SK-N-SH treated with all-trans-retinoic acid at 6 μM for 48 hours (cell line): ENCODE measurements at regions not wholly inside any gene's neighbourhood (a gene's known extent, or its start where the extent isn't known, plus 50 kb on each side); places are given as distances from the start of the nearest gene placed in this dataset.

Source experiments
- ATAC-seq: fragments of 200-7000 bp; cut with Tn5 transposase; 3 replicates; pipeline ENCODE4 v1.9.1; 2020; ENCODE audit warnings: mild to moderate bottlenecking, moderate library complexity
- ARNTL ChIP-seq: fragments of 450-650 bp; formaldehyde crosslinking; IDR thresholded peaks from 2 replicates; pipeline ENCODE4 v1.5.0; 2020; ENCODE audit warnings: low read depth, mild to moderate bottlenecking, moderate library complexity, borderline replicate concordance
- BACH2 ChIP-seq: fragments of 250-450 bp; sonication (Bioruptor Pico); IDR thresholded peaks from 2 replicates; pipeline ENCODE4 v1.9.0; 2021; ENCODE audit warnings: mild to moderate bottlenecking, borderline replicate concordance
- GLIS3 ChIP-seq: fragments of 250-450 bp; sonication (Bioruptor Pico); IDR thresholded peaks from 2 replicates; pipeline ENCODE4 v1.5.0; 2020; ENCODE audit warnings: mild to moderate bottlenecking, moderate library complexity
- OSR1 ChIP-seq: fragments of 250-450 bp; sonication (Bioruptor Pico); IDR thresholded peaks from 2 replicates; pipeline ENCODE4 v1.8.0; 2022; ENCODE audit warnings: moderate library complexity, mild to moderate bottlenecking, inconsistent platforms
- PPARA ChIP-seq: fragments of 250-450 bp; sonication (Bioruptor Pico); IDR thresholded peaks from 2 replicates; pipeline ENCODE4 v1.5.0; 2020; ENCODE audit warnings: mild to moderate bottlenecking, borderline replicate concordance
- RARB ChIP-seq: fragments of 250-450 bp; sonication (Bioruptor Pico); IDR thresholded peaks from 2 replicates; pipeline ENCODE4 v1.8.0; 2021; ENCODE audit warnings: mild to moderate bottlenecking, moderate library complexity
- SNAI2 ChIP-seq: fragments of 250-450 bp; sonication (Bioruptor Pico); IDR thresholded peaks from 2 replicates; pipeline ENCODE4 v1.5.0; 2020; ENCODE audit warnings: mild to moderate bottlenecking, moderate library complexity
- TCF4 ChIP-seq: fragments of 250-450 bp; sonication (Bioruptor Pico); IDR thresholded peaks from 2 replicates; pipeline ENCODE4 v1.8.0; 2021; ENCODE audit warnings: mild to moderate bottlenecking, moderate library complexity, borderline replicate concordance
- TOX ChIP-seq: fragments of 250-450 bp; sonication (Bioruptor Pico); IDR thresholded peaks from 2 replicates; pipeline ENCODE4 v1.8.0; 2021; ENCODE audit warnings: mild to moderate bottlenecking, moderate library complexity, borderline replicate concordance
- ZC3H10 ChIP-seq: fragments of 250-450 bp; sonication (Bioruptor Pico); IDR thresholded peaks from 2 replicates; pipeline ENCODE4 v1.5.1; 2021; ENCODE audit warnings: mild to moderate bottlenecking, moderate library complexity
- ZFP30 ChIP-seq: fragments of 450-650 bp; formaldehyde crosslinking; IDR thresholded peaks from 2 replicates; pipeline ENCODE4 v1.5.0; 2022; ENCODE audit warnings: mild to moderate bottlenecking, moderate library complexity
- ZNF565 ChIP-seq: fragments of 450-650 bp; formaldehyde crosslinking; conservative IDR thresholded peaks from 2 replicates; pipeline ENCODE4 v1.5.0; 2020; ENCODE audit warnings: low read depth, mild to moderate bottlenecking, moderate library complexity
- ZNF70 ChIP-seq: fragments of 450-650 bp; formaldehyde crosslinking; IDR thresholded peaks from 2 replicates; pipeline ENCODE4 v1.5.0; 2020; ENCODE audit warnings: mild to moderate bottlenecking, moderate library complexity
- TF ChIP-seq, protein P1 (sequence below): fragments of 250-450 bp; sonication (Bioruptor Pico); IDR thresholded peaks from 2 replicates; pipeline ENCODE4 v1.8.0; 2020; ENCODE audit warnings: mild to moderate bottlenecking, moderate library complexity, borderline replicate concordance
- TF ChIP-seq, protein P2 (sequence below): fragments of 250-450 bp; sonication (Bioruptor Pico); IDR thresholded peaks from 2 replicates; pipeline ENCODE4 v1.8.0; 2021; ENCODE audit warnings: low read depth, mild to moderate bottlenecking, moderate library complexity, borderline replicate concordance
- TF ChIP-seq, protein P3 (sequence below): fragments of 250-450 bp; sonication (Bioruptor Pico); IDR thresholded peaks from 2 replicates; pipeline ENCODE4 v1.5.1; 2020; ENCODE audit warnings: low read depth, mild to moderate bottlenecking, moderate library complexity
- TF ChIP-seq, protein P4 (sequence below): fragments of 250-450 bp; sonication (Bioruptor Pico); IDR thresholded peaks from 2 replicates; pipeline ENCODE4 v1.5.0; 2020; ENCODE audit warnings: mild to moderate bottlenecking, moderate library complexity
- TF ChIP-seq, protein P5 (sequence below): fragments of 250-450 bp; sonication (Bioruptor Pico); IDR thresholded peaks from 2 replicates; pipeline ENCODE4 v1.5.1; 2021; ENCODE audit warnings: mild to moderate bottlenecking, moderate library complexity

DNA sequence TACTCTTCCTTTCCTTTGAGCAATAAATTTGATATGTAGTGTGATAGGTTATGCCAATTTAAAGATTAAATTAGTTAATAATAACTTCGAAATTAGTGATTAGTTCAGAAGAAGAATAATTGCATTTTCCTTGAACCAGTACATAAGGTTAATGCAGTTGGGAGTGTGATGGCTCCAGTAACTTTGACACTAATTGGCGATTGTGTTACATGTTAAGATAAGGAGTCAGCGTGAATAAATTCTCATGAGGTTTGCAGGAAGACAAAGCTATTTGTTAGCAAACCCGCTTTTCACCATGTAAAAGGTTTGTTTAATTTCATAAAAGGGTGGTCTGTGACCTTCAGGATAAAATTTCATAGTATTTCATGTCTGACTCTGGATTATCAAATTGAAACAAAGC lies 1226.8 kb downstream of the SLC16A7 start:
- ATAC-seq = no peak
- no peak for TF ChIP-seq PPARA
- TF ChIP-seq RARB = no peak
- TF ChIP-seq ZNF565 = no peak

DNA sequence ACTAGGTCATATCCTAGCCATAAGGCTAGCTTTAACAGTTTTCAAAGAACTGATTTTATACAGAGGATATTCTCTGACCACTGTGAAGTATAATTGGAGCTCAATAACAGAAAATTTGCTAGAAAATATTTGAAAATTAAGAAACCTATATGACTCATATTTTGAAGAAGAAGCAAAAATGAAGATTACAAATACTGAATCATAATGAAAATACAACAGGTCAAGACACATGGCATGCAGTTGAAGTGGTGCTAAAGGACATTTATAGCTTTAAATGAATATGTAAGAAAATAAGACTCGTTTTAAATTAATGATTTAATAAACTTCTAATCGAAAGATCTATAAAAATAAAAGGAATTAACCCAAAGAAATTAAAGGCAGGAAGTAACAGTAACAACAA lies 1234.6 kb downstream of the SLC16A7 start:
- TF ChIP-seq, protein P1, sequence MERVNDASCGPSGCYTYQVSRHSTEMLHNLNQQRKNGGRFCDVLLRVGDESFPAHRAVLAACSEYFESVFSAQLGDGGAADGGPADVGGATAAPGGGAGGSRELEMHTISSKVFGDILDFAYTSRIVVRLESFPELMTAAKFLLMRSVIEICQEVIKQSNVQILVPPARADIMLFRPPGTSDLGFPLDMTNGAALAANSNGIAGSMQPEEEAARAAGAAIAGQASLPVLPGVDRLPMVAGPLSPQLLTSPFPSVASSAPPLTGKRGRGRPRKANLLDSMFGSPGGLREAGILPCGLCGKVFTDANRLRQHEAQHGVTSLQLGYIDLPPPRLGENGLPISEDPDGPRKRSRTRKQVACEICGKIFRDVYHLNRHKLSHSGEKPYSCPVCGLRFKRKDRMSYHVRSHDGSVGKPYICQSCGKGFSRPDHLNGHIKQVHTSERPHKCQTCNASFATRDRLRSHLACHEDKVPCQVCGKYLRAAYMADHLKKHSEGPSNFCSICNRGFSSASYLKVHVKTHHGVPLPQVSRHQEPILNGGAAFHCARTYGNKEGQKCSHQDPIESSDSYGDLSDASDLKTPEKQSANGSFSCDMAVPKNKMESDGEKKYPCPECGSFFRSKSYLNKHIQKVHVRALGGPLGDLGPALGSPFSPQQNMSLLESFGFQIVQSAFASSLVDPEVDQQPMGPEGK (CRISPR knock-in tag) = no peak
- TF ChIP-seq TOX (CRISPR knock-in tag) (no peak), ARNTL (no peak)
- TF ChIP-seq, protein P2, sequence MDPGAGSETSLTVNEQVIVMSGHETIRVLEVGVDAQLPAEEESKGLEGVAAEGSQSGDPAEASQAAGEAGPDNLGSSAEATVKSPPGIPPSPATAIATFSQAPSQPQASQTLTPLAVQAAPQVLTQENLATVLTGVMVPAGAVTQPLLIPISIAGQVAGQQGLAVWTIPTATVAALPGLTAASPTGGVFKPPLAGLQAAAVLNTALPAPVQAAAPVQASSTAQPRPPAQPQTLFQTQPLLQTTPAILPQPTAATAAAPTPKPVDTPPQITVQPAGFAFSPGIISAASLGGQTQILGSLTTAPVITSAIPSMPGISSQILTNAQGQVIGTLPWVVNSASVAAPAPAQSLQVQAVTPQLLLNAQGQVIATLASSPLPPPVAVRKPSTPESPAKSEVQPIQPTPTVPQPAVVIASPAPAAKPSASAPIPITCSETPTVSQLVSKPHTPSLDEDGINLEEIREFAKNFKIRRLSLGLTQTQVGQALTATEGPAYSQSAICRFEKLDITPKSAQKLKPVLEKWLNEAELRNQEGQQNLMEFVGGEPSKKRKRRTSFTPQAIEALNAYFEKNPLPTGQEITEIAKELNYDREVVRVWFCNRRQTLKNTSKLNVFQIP (CRISPR knock-in tag) = no peak
- TF ChIP-seq, protein P3, sequence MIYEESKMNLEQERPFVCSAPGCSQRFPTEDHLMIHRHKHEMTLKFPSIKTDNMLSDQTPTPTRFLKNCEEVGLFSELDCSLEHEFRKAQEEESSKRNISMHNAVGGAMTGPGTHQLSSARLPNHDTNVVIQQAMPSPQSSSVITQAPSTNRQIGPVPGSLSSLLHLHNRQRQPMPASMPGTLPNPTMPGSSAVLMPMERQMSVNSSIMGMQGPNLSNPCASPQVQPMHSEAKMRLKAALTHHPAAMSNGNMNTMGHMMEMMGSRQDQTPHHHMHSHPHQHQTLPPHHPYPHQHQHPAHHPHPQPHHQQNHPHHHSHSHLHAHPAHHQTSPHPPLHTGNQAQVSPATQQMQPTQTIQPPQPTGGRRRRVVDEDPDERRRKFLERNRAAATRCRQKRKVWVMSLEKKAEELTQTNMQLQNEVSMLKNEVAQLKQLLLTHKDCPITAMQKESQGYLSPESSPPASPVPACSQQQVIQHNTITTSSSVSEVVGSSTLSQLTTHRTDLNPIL (CRISPR knock-in tag) = no peak
- ATAC-seq = no peak

DNA sequence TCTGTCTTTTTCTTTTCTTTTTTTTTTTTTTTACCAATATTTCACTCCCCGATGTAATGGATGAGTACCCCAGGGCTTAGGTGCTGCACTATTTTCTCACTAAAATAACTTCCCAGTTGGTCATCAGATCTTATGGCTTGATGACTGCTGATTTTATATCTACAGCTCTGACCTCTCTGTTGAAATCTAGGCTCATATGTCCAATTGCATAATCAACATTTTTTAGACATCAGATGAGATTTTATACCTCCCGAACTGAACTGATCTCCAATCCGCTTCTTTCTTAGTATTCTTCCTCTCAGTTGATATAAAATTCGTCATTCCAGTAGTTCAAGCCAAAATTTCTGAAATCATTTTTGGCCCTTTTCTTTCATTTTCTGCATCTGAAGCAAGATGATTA lies 1236.5 kb downstream of the SLC16A7 start:
- no peak for ATAC-seq
- TF ChIP-seq RARB (no peak), OSR1 (no peak), TOX (CRISPR knock-in tag) (no peak), GLIS3 (CRISPR knock-in tag) (no peak), ARNTL (no peak), BACH2 (no peak), SNAI2 (CRISPR knock-in tag) (no peak), ZC3H10 (CRISPR knock-in tag) (no peak)
- TF ChIP-seq, protein P4, sequence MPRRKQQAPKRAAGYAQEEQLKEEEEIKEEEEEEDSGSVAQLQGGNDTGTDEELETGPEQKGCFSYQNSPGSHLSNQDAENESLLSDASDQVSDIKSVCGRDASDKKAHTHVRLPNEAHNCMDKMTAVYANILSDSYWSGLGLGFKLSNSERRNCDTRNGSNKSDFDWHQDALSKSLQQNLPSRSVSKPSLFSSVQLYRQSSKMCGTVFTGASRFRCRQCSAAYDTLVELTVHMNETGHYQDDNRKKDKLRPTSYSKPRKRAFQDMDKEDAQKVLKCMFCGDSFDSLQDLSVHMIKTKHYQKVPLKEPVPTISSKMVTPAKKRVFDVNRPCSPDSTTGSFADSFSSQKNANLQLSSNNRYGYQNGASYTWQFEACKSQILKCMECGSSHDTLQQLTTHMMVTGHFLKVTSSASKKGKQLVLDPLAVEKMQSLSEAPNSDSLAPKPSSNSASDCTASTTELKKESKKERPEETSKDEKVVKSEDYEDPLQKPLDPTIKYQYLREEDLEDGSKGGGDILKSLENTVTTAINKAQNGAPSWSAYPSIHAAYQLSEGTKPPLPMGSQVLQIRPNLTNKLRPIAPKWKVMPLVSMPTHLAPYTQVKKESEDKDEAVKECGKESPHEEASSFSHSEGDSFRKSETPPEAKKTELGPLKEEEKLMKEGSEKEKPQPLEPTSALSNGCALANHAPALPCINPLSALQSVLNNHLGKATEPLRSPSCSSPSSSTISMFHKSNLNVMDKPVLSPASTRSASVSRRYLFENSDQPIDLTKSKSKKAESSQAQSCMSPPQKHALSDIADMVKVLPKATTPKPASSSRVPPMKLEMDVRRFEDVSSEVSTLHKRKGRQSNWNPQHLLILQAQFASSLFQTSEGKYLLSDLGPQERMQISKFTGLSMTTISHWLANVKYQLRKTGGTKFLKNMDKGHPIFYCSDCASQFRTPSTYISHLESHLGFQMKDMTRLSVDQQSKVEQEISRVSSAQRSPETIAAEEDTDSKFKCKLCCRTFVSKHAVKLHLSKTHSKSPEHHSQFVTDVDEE (CRISPR knock-in tag) = no peak
- TF ChIP-seq, protein P2 (CRISPR knock-in tag) = no peak
- TF ChIP-seq, protein P5, sequence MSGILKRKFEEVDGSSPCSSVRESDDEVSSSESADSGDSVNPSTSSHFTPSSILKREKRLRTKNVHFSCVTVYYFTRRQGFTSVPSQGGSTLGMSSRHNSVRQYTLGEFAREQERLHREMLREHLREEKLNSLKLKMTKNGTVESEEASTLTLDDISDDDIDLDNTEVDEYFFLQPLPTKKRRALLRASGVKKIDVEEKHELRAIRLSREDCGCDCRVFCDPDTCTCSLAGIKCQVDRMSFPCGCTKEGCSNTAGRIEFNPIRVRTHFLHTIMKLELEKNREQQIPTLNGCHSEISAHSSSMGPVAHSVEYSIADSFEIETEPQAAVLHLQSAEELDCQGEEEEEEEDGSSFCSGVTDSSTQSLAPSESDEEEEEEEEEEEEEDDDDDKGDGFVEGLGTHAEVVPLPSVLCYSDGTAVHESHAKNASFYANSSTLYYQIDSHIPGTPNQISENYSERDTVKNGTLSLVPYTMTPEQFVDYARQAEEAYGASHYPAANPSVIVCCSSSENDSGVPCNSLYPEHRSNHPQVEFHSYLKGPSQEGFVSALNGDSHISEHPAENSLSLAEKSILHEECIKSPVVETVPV (CRISPR knock-in tag) = no peak
- TF ChIP-seq, protein P3 (CRISPR knock-in tag) = no peak

DNA sequence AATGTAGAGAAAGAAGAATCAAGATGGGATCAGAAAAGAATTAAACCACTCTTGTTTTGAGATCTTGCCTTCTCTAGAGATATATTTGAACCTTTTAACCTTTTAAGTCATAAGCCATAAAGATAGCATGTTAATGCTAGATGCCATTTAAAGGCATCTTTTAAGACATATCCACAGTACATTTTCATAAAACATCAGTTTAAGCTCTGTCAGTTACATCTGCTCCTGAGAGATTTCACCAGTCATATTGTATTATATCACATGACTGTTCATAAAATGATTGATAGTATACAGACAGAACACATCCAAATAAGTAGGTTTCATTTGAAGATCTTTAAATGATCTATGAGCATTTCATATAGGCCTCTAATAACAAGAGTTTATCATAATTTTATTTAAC lies 1238.5 kb downstream of the SLC16A7 start:
- TF ChIP-seq, protein P4 (CRISPR knock-in tag) = no peak
- TF ChIP-seq ZFP30 (CRISPR knock-in tag) (no peak), TOX (CRISPR knock-in tag) (no peak), TCF4 (no peak), ZNF70 (no peak), BACH2 (no peak), GLIS3 (CRISPR knock-in tag) (no peak), SNAI2 (CRISPR knock-in tag) (no peak), OSR1 (no peak)
- TF ChIP-seq, protein P5 (CRISPR knock-in tag) = no peak
- ATAC-seq = no peak
